ENCODE measurements at regions not wholly inside any gene's neighbourhood (a gene's known extent, or its start where the extent isn't known, plus 50 kb on each side); places are given as distances from the start of the nearest gene placed in this dataset.

DNA sequence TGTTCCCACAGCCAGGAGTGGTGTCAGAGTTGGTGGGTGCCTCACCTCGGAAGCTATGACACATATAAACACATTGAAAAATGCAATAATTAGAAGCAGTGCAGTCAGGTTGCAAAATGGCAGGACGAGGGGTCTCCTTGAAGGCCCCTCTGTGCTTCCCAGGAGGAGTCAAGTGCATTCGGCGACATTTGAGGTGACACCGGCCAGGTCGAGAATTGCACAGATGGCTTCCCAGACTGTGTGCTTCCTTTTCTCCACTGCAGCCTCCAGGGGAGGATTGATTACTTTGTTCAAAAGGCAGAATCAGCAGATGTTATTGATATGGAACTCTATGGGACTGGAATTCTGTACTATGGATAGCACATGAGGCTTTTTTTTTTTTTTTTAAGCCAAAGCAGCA is 163.2 kb downstream of the MINAR1 start:
- TF ChIP-seq, protein P1, sequence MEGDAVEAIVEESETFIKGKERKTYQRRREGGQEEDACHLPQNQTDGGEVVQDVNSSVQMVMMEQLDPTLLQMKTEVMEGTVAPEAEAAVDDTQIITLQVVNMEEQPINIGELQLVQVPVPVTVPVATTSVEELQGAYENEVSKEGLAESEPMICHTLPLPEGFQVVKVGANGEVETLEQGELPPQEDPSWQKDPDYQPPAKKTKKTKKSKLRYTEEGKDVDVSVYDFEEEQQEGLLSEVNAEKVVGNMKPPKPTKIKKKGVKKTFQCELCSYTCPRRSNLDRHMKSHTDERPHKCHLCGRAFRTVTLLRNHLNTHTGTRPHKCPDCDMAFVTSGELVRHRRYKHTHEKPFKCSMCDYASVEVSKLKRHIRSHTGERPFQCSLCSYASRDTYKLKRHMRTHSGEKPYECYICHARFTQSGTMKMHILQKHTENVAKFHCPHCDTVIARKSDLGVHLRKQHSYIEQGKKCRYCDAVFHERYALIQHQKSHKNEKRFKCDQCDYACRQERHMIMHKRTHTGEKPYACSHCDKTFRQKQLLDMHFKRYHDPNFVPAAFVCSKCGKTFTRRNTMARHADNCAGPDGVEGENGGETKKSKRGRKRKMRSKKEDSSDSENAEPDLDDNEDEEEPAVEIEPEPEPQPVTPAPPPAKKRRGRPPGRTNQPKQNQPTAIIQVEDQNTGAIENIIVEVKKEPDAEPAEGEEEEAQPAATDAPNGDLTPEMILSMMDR (IDR thresholded peaks at IDR 0.05; ENCODE audit: low read depth, low read length, poor library complexity, severe bottlenecking) = no peak
- no peak for TF ChIP-seq EZH2phosphoT487 (IDR thresholded peaks at IDR 0.05; ENCODE audit: borderline replicate concordance, low read length)
